Ovary (tissue), 1 donor: ENCODE measurements at regions not wholly inside any gene's neighbourhood (a gene's known extent, or its start where the extent isn't known, plus 50 kb on each side); places are given as distances from the start of the nearest gene placed in this dataset.
"Not testable (repeated sequence)": the region's sequence is repeated elsewhere in the genome, so short reads cannot be mapped to it uniquely, and the experiment has no call there.

Experiments used
- EP300 ChIP-seq: sonication (generic); formaldehyde crosslinking; IDR thresholded peaks from one replicate; pipeline ENCODE4 v1.6.1; 2017; ENCODE audit warnings: antibody characterized with exemption
- POLR2A ChIP-seq: fragments of 450-650 bp; IDR thresholded peaks from one replicate; pipeline ENCODE4 v1.6.1; 2017; ENCODE audit warnings: antibody characterized with exemption, mild to moderate bottlenecking, moderate library complexity

GRCh38 chr1:233724131-233724631 is 110.3 kb downstream of the KCNK1 start:
- TF ChIP-seq EP300, POLR2A: not testable (repeated sequence)
